ENCODE measurements at regions not wholly inside any gene's neighbourhood (a gene's known extent, or its start where the extent isn't known, plus 50 kb on each side); places are given as distances from the start of the nearest gene placed in this dataset.

- Mint-ChIP-seq H3K4me1 (0 out of 2 replicates have a peak, but pooled peaks cover 6% of the 10 kb centered on the region), H3K9me3 (no peaks in the 10 kb centered on the region), H3K4me3 (no peak overlapping the region), H3K27ac (no peak overlapping the region; the same call in 1 of the 2 replicates), H3K27me3 (ENCODE audit: low read depth) (no peaks in the 10 kb centered on the region), H3K36me3 (no peaks in the 10 kb centered on the region)
- POLR2A ChIA-PET = no interaction called here
- CTCF ChIA-PET = interaction anchor here (1.8 to 3.0 kb wide), 2 partner anchors 90 to 490 kb away, joined by 4 to 11 read pairs; no protein-coding TSS in a partner anchor
- ATAC-seq = no peak
- TF ChIP-seq KAT7 (CRISPR knock-in tag; IDR thresholded peaks at IDR 0.05; ENCODE audit: borderline replicate concordance) (no peak), ZNF416 (CRISPR knock-in tag; IDR thresholded peaks at IDR 0.05) (no peak), PREB (CRISPR knock-in tag; IDR thresholded peaks at IDR 0.05; ENCODE audit: borderline replicate concordance) (no peak), ARID4B (CRISPR knock-in tag; IDR thresholded peaks at IDR 0.05; ENCODE audit: borderline replicate concordance) (no peak), ATF2 (CRISPR knock-in tag; IDR thresholded peaks at IDR 0.05; ENCODE audit: borderline replicate concordance, low read depth) (no peak), NR2C2 (CRISPR knock-in tag; IDR thresholded peaks at IDR 0.05) (no peak), CDX4 (CRISPR knock-in tag; IDR thresholded peaks at IDR 0.05; ENCODE audit: borderline replicate concordance) (no peak), ETV6 (CRISPR knock-in tag; IDR thresholded peaks at IDR 0.05) (no peak)
- TF ChIP-seq, protein P1, sequence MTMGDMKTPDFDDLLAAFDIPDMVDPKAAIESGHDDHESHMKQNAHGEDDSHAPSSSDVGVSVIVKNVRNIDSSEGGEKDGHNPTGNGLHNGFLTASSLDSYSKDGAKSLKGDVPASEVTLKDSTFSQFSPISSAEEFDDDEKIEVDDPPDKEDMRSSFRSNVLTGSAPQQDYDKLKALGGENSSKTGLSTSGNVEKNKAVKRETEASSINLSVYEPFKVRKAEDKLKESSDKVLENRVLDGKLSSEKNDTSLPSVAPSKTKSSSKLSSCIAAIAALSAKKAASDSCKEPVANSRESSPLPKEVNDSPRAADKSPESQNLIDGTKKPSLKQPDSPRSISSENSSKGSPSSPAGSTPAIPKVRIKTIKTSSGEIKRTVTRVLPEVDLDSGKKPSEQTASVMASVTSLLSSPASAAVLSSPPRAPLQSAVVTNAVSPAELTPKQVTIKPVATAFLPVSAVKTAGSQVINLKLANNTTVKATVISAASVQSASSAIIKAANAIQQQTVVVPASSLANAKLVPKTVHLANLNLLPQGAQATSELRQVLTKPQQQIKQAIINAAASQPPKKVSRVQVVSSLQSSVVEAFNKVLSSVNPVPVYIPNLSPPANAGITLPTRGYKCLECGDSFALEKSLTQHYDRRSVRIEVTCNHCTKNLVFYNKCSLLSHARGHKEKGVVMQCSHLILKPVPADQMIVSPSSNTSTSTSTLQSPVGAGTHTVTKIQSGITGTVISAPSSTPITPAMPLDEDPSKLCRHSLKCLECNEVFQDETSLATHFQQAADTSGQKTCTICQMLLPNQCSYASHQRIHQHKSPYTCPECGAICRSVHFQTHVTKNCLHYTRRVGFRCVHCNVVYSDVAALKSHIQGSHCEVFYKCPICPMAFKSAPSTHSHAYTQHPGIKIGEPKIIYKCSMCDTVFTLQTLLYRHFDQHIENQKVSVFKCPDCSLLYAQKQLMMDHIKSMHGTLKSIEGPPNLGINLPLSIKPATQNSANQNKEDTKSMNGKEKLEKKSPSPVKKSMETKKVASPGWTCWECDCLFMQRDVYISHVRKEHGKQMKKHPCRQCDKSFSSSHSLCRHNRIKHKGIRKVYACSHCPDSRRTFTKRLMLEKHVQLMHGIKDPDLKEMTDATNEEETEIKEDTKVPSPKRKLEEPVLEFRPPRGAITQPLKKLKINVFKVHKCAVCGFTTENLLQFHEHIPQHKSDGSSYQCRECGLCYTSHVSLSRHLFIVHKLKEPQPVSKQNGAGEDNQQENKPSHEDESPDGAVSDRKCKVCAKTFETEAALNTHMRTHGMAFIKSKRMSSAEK (CRISPR knock-in tag; IDR thresholded peaks at IDR 0.05; ENCODE audit: borderline replicate concordance) = no peak
- TF ChIP-seq, protein P2, sequence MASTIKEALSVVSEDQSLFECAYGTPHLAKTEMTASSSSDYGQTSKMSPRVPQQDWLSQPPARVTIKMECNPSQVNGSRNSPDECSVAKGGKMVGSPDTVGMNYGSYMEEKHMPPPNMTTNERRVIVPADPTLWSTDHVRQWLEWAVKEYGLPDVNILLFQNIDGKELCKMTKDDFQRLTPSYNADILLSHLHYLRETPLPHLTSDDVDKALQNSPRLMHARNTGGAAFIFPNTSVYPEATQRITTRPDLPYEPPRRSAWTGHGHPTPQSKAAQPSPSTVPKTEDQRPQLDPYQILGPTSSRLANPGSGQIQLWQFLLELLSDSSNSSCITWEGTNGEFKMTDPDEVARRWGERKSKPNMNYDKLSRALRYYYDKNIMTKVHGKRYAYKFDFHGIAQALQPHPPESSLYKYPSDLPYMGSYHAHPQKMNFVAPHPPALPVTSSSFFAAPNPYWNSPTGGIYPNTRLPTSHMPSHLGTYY (CRISPR knock-in tag; IDR thresholded peaks at IDR 0.05) = no peak
- TF ChIP-seq, protein P3, sequence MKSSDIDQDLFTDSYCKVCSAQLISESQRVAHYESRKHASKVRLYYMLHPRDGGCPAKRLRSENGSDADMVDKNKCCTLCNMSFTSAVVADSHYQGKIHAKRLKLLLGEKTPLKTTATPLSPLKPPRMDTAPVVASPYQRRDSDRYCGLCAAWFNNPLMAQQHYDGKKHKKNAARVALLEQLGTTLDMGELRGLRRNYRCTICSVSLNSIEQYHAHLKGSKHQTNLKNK (CRISPR knock-in tag; IDR thresholded peaks at IDR 0.05) = no peak
- TF ChIP-seq, protein P4, sequence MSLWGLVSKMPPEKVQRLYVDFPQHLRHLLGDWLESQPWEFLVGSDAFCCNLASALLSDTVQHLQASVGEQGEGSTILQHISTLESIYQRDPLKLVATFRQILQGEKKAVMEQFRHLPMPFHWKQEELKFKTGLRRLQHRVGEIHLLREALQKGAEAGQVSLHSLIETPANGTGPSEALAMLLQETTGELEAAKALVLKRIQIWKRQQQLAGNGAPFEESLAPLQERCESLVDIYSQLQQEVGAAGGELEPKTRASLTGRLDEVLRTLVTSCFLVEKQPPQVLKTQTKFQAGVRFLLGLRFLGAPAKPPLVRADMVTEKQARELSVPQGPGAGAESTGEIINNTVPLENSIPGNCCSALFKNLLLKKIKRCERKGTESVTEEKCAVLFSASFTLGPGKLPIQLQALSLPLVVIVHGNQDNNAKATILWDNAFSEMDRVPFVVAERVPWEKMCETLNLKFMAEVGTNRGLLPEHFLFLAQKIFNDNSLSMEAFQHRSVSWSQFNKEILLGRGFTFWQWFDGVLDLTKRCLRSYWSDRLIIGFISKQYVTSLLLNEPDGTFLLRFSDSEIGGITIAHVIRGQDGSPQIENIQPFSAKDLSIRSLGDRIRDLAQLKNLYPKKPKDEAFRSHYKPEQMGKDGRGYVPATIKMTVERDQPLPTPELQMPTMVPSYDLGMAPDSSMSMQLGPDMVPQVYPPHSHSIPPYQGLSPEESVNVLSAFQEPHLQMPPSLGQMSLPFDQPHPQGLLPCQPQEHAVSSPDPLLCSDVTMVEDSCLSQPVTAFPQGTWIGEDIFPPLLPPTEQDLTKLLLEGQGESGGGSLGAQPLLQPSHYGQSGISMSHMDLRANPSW (CRISPR knock-in tag; conservative IDR thresholded peaks at IDR 0.05; ENCODE audit: low read depth) = no peak
- no peak for DNase-seq (ENCODE audit: low spot score)
These were observed 231.8 kb downstream of the MAP2K4 start for GRCh38 chr17:12252462-12252861.

Data from WTC11 (cell line).